ENCODE measurements at regions not wholly inside any gene's neighbourhood (a gene's known extent, or its start where the extent isn't known, plus 50 kb on each side); places are given as distances from the start of the nearest gene placed in this dataset.

DNA sequence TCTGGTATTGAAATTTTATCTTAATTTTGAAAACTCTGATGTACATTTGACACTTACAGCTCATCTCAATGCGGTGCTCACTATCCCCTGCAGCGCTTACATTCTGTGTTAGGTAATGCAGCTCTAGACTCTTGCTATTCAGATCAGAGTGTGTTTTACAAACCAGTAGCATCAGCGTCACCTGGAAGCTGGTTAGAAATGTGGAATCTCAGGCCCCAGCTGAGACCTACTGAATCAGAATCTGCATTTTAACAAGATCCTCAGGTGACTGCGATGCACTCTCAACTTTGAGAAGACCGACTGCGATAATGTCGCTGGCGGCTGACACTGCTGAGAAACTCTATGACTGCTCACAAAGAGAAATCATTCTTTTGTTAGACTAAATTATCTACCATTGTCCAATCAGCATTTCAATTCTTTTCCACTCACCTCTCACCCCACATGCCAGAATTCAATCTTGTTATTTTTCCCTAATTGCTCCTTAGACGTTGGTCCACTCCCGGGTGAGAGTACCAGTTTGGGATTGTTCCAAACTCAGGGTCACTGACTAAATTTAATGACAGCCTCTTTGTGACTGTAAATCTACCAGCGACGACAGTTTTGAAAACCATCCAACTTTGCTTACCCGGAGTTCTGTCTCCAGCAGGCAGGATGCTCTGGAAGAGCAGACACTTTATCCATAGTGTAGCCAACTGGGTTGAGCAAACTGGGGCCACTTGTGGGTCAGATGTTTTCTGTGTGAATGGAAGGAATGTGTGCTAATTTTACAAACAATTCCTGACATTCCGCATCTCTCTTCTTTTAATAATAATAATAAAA, 140.1 kb upstream of the BTBD3 start:
- BruUV-seq (replicated peaks): no TSS peak
- CTCF ChIA-PET: no interaction called here
- H3K27me3 Mint-ChIP-seq (ENCODE audit: unreplicated experiment): no peaks in the 10 kb centered on the region
- no peaks in the 10 kb centered on the region for H3K9me3 Mint-ChIP-seq (ENCODE audit: low read depth, unreplicated experiment)
- intact Hi-C loops (cut with micrococcal nuclease; ENCODE audit: unreplicated experiment): no loop called here
- H3K36me3 Mint-ChIP-seq (ENCODE audit: insufficient read depth, unreplicated experiment): no peaks in the 10 kb centered on the region
- no peak for DNase-seq
- peaks cover 8% of the 10 kb centered on the region for H3K4me1 Mint-ChIP-seq (ENCODE audit: low read depth, unreplicated experiment)
- no peak overlapping the region for H3K27ac Mint-ChIP-seq (ENCODE audit: unreplicated experiment)
- no peak overlapping the region for H3K4me3 Mint-ChIP-seq (ENCODE audit: low read depth, unreplicated experiment)
- TF ChIP-seq, protein P1, sequence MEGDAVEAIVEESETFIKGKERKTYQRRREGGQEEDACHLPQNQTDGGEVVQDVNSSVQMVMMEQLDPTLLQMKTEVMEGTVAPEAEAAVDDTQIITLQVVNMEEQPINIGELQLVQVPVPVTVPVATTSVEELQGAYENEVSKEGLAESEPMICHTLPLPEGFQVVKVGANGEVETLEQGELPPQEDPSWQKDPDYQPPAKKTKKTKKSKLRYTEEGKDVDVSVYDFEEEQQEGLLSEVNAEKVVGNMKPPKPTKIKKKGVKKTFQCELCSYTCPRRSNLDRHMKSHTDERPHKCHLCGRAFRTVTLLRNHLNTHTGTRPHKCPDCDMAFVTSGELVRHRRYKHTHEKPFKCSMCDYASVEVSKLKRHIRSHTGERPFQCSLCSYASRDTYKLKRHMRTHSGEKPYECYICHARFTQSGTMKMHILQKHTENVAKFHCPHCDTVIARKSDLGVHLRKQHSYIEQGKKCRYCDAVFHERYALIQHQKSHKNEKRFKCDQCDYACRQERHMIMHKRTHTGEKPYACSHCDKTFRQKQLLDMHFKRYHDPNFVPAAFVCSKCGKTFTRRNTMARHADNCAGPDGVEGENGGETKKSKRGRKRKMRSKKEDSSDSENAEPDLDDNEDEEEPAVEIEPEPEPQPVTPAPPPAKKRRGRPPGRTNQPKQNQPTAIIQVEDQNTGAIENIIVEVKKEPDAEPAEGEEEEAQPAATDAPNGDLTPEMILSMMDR (IDR thresholded peaks at IDR 0.05; ENCODE audit: unreplicated experiment): no peak

DNA sequence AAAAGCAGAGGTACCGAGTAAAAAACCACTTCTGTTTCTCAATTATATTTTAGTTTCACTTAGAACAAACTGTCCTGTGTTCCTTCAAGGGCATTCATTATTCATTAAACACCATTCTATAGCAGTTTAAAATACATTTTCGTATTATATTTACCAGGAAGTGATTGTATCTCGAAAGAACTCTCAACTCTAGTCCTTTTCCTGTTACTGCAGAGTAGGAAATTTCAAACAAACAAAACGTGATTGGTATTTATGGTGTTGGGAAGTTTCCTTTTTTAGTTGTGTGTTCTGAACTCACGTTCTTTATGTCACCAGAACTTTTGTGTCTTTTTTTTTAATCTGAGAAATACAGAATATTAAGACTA, 139.5 kb upstream of the BTBD3 start:
- H3K9me3 Mint-ChIP-seq (ENCODE audit: low read depth, unreplicated experiment): no peaks in the 10 kb centered on the region
- TF ChIP-seq, protein P1 (IDR thresholded peaks at IDR 0.05; ENCODE audit: unreplicated experiment): no peak
- no TSS peak for BruUV-seq (replicated peaks)

DNA sequence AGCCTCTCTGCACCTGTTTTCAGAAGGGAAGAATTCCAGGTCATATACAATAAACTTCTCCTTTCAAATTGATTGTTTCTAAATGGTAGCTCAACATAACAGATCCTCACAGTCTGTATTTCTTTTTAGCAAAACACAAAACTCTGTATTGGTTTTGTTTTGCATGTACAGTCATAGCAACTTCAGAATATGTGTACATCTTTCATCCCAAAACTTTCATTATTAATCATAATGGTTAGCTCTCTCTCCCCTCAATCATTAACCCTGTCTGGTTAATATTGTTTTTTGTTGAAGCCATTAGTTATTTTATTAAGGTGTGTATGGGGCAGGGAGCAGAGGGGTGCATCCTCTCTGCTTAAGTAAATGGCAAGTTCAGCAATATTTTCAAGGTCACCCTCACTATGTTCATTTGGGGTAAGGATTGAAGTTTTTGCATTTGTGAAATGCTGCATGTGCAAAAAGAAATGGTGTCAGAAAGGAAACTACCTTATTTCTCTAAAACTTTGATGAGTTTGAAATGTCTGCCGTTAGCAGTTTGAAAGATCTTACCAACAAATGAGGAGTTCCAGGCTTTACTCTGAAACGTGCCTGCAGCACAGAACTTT, 136.8 kb upstream of the BTBD3 start:
- no peaks in the 10 kb centered on the region for H3K9me3 Mint-ChIP-seq (ENCODE audit: low read depth, unreplicated experiment)
- H3K27ac Mint-ChIP-seq (ENCODE audit: unreplicated experiment): no peak overlapping the region
- no peaks in the 10 kb centered on the region for H3K27me3 Mint-ChIP-seq (ENCODE audit: unreplicated experiment)
- no peaks in the 10 kb centered on the region for H3K36me3 Mint-ChIP-seq (ENCODE audit: insufficient read depth, unreplicated experiment)
- no peak for DNase-seq
- no peak overlapping the region for H3K4me3 Mint-ChIP-seq (ENCODE audit: low read depth, unreplicated experiment)
- H3K4me1 Mint-ChIP-seq (ENCODE audit: low read depth, unreplicated experiment): peaks cover 8% of the 10 kb centered on the region
- CTCF ChIA-PET: no interaction called here
- BruUV-seq (replicated peaks): no TSS peak
- TF ChIP-seq, protein P1 (IDR thresholded peaks at IDR 0.05; ENCODE audit: unreplicated experiment): no peak
- intact Hi-C loops (cut with micrococcal nuclease; ENCODE audit: unreplicated experiment): no loop called here

More for the DNA sequence above, 139.5 kb upstream of the BTBD3 start:
- intact Hi-C loops (cut with micrococcal nuclease; ENCODE audit: unreplicated experiment): no loop called here
- Mint-ChIP-seq H3K4me1 (ENCODE audit: low read depth, unreplicated experiment) (peaks cover 8% of the 10 kb centered on the region), H3K4me3 (ENCODE audit: low read depth, unreplicated experiment) (no peak overlapping the region), H3K27me3 (ENCODE audit: unreplicated experiment) (no peaks in the 10 kb centered on the region), H3K27ac (ENCODE audit: unreplicated experiment) (no peak overlapping the region), H3K36me3 (ENCODE audit: insufficient read depth, unreplicated experiment) (no peaks in the 10 kb centered on the region)
- CTCF ChIA-PET: no interaction called here
- DNase-seq: no peak

DNA sequence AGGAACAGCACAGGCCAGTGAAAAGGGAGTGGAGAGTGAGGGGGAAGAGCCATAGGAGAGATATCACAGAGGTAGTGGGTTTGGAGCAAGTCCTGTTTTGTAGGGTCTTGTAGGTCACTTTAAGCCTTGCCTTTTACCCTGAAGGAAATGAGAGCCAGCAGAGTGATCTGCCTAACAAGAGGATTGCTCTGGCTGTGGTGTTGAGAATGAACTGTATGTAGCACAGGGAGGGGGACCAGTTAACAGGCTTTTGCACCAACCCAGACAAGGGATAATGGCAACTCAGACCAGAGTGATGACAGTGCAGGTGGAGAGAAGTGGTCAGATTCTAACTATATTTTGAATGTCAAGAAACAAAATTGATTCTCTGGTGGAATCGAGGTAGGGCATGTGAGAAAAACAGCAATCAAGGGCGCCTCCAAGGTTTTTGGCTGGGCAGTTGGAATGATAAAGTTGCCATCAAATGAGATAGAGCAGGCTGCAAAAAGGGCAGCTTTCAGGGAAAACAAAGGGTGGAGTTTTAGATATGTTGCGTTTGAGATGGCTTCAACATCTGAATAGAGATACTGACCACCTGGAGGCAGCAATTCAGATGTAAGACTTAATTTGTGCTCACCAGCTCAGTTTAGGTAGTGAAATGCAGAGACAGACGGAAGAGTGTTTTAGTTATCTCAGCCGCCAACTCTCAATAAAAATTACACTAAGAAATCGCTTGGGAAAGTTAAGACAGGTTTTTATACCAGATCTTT, 134.4 kb upstream of the BTBD3 start:
- Mint-ChIP-seq H3K27me3 (ENCODE audit: unreplicated experiment) (no peaks in the 10 kb centered on the region), H3K27ac (ENCODE audit: unreplicated experiment) (no peak overlapping the region), H3K4me1 (ENCODE audit: low read depth, unreplicated experiment) (peaks cover 8% of the 10 kb centered on the region), H3K9me3 (ENCODE audit: low read depth, unreplicated experiment) (no peaks in the 10 kb centered on the region), H3K4me3 (ENCODE audit: low read depth, unreplicated experiment) (no peak overlapping the region), H3K36me3 (ENCODE audit: insufficient read depth, unreplicated experiment) (no peaks in the 10 kb centered on the region)
- no peak for DNase-seq
- BruUV-seq (replicated peaks): no TSS peak
- TF ChIP-seq, protein P1 (IDR thresholded peaks at IDR 0.05; ENCODE audit: unreplicated experiment): no peak
- CTCF ChIA-PET: no interaction called here
- intact Hi-C loops (cut with micrococcal nuclease; ENCODE audit: unreplicated experiment): no loop called here

All from Calu3 (cell line).